HFFc6 (cell line): ENCODE measurements at regions not wholly inside any gene's neighbourhood (a gene's known extent, or its start where the extent isn't known, plus 50 kb on each side); places are given as distances from the start of the nearest gene placed in this dataset.

Experiments used
- DNase-seq: peaks from one replicate; pipeline ENCODE4 v3.0.0-alpha.2; 2018
- H3K27ac Mint-ChIP-seq: 2 replicates; pipeline ENCODE4 v1.8.0; 2020; ENCODE audit warnings: mild to moderate bottlenecking, mixed read lengths
- H3K27me3 Mint-ChIP-seq: 2 replicates; pipeline ENCODE4 v1.8.0; 2021; ENCODE audit warnings: mild to moderate bottlenecking, moderate library complexity, mixed read lengths; ENCODE audit not compliant: insufficient read depth
- H3K36me3 Mint-ChIP-seq: 2 replicates; pipeline ENCODE4 v1.8.0; 2021; ENCODE audit warnings: low read depth, mixed read lengths
- H3K4me1 Mint-ChIP-seq: 2 replicates; pipeline ENCODE4 v1.8.0; 2020; ENCODE audit warnings: low read depth, mixed read lengths
- H3K4me3 Mint-ChIP-seq: 2 replicates; pipeline ENCODE4 v1.8.0; 2020; ENCODE audit warnings: mild to moderate bottlenecking, moderate library complexity, mixed read lengths
- H3K9me3 Mint-ChIP-seq: 2 replicates; pipeline ENCODE4 v1.8.0; 2020; ENCODE audit warnings: mild to moderate bottlenecking, mixed read lengths
- CTCF ChIP-seq: fragments of 200-600 bp; sonication (generic); IDR thresholded peaks from 2 replicates; pipeline ENCODE4 v1.5.0; 2021; ENCODE audit warnings: antibody characterized with exemption, mild to moderate bottlenecking

DNA sequence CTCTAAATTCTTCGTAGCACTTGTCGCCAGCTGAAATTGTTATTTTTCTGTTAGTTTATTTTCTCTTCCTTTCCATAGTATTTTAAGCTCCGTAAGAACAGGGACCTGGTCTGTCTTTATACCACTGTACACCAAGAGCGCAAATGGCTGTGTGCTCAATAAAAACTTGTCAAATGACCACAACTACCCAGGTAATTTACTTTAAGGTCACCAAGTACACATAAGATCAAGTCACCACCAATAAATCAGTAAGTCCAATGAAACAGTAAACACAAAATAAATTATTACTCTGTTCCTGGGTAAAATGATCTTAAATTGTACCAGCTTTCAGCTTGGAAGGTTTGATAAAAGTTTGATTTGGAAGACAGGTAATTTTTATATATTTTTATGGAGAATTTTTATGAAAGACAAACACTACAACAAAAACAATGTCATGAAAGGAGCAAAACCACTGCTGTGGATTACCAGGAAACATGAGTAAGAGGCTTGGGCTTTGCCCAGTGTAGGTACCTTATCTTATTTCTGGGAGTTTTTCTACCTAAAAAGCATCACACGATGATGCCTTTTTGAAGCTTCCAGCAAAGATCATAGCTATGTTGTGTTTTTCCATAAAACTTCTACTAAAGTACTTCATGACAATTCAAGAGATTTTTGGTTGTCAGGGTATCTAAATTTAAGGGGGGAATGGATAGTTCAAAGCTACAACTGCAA, 406.8 kb downstream of the SHQ1 start:
- peaks cover 73% of the 10 kb centered on the region for H3K4me1 Mint-ChIP-seq
- no peak for TF ChIP-seq CTCF
- no peak for DNase-seq
- peaks cover 33% of the 10 kb centered on the region for H3K36me3 Mint-ChIP-seq
- no peaks in the 10 kb centered on the region for H3K9me3 Mint-ChIP-seq
- H3K27me3 Mint-ChIP-seq, result no peaks in the 10 kb centered on the region; the same call in 1 of the 2 replicates
- no peak overlapping the region for H3K4me3 Mint-ChIP-seq
- H3K27ac Mint-ChIP-seq, result no peak overlapping the region

GRCh38 chr3:72440491-72440890, 407.8 kb downstream of the SHQ1 start:
- no peak overlapping the region for H3K27ac Mint-ChIP-seq
- peaks cover 67% of the 10 kb centered on the region for H3K4me1 Mint-ChIP-seq

DNA sequence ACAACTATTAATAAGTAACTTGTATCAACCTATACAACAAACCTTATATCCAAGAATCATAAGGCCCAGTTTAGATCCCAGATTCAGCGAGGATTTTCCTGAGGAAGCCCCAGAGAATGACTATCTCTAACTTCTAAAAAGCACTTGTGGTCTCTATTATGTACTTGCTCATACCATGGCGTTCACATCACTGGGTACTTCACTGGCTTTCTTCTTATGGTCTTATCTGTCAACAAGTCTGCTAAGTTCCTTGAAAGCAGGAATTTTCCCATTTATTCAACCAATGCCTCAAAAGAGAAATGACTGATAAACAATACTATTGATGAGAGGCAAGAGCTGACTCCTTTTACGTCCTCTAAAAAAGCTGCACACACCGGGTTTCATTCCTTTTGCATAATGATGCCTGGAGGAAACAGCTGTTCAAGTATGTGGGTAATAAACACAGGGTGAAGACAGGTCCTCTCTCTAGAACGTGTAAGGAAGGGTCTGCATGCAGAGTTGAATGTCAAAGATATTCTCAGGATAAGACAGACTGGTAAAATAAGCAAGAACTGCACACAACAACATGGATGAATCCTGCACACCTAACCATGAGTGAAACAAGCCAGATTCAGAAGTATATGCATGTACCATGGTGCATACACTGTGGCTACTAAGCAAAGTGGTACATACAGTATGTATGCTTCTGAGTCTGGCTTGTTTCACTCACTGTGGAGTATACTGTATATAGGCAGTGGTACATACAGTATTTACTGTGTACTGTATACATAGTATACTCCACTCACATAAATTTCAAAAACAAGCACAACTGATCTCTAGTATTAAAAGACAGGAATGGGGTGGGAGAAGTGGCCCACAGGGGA, 408.7 kb downstream of the SHQ1 start:
- no peak for DNase-seq
- Mint-ChIP-seq H3K9me3 (no peaks in the 10 kb centered on the region), H3K27me3 (no peaks in the 10 kb centered on the region), H3K4me3 (no peak overlapping the region), H3K4me1 (peaks cover 61% of the 10 kb centered on the region), H3K27ac (no peak overlapping the region), H3K36me3 (peaks cover 20% of the 10 kb centered on the region)
- TF ChIP-seq CTCF, result no peak

More at GRCh38 chr3:72440491-72440890, 407.8 kb downstream of the SHQ1 start:
- H3K9me3 Mint-ChIP-seq, result no peaks in the 10 kb centered on the region
- peaks cover 23% of the 10 kb centered on the region for H3K36me3 Mint-ChIP-seq
- no peaks in the 10 kb centered on the region for H3K27me3 Mint-ChIP-seq
- DNase-seq, result no peak
- no peak for TF ChIP-seq CTCF
- H3K4me3 Mint-ChIP-seq, result no peak overlapping the region

GRCh38 chr3:72437661-72438406, 410.4 kb downstream of the SHQ1 start:
- peaks cover 64% of the 10 kb centered on the region for H3K4me1 Mint-ChIP-seq
- DNase-seq, result no peak
- H3K27ac Mint-ChIP-seq, result no peak overlapping the region
- no peak for TF ChIP-seq CTCF
- H3K36me3 Mint-ChIP-seq, result peaks cover 10% of the 10 kb centered on the region; the same call in 1 of the 2 replicates
- H3K27me3 Mint-ChIP-seq, result no peaks in the 10 kb centered on the region
- H3K4me3 Mint-ChIP-seq, result no peak overlapping the region
- H3K9me3 Mint-ChIP-seq, result no peaks in the 10 kb centered on the region

DNA sequence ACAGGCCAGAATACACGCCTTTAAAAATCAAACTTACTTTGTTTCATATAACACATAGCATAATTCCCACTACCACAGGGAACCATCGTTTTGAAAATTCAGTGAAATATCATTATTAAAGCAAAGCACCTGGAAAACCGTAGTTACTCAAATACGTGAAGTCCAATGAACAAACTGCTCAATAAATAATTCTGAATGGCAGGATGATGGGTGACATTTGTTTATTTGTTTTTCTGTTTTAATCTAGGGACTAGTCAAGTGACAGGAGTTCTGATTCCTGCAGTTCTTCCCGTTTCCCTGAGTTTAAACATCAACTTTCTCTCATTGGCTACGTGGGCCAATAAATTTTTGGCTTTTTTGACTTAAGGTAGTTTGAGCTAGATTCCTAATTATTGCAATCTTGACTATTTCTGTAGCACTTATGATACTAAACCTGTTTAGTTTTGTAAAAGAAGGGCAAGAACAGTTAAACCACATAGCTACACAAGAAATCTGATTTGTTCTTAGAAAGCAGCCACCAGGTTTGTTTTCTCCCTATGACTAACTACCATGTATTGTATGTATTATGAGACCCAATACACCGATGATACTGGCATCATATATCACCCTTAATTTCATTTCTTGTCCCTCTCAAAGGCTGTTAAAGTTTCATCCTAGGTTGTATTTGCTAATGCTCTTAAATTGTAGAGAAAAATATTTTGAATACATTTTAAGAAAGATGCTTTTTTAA, 411.2 kb downstream of the SHQ1 start:
- Mint-ChIP-seq H3K27me3 (no peaks in the 10 kb centered on the region), H3K4me3 (no peak overlapping the region), H3K27ac (no peak overlapping the region)

More for the DNA sequence above, 411.2 kb downstream of the SHQ1 start:
- DNase-seq, result no peak
- TF ChIP-seq CTCF, result no peak
- Mint-ChIP-seq H3K36me3 (peaks cover 10% of the 10 kb centered on the region; the same call in 1 of the 2 replicates), H3K4me1 (peaks cover 64% of the 10 kb centered on the region), H3K9me3 (no peaks in the 10 kb centered on the region)
